H1 (cell line): ENCODE measurements at regions not wholly inside any gene's neighbourhood (a gene's known extent, or its start where the extent isn't known, plus 50 kb on each side); places are given as distances from the start of the nearest gene placed in this dataset.

Experiments used
- CTCF ChIP-seq, 3 experiments: IDR thresholded peaks; 1 replicate in 2 of 3; 2 replicates in 1 of 3; pipeline versions ENCODE4 v1.5.1 to v1.6.1; 2011; ENCODE audit warnings: low read length in 3 of 3, mild to moderate bottlenecking in 3 of 3, inconsistent platforms in 2 of 3, low read depth in 1 of 3, moderate library complexity in 1 of 3; ENCODE audit not compliant: insufficient read depth in 1 of 3; ENCODE audit errors: control extremely low read depth in 1 of 3
- EP300 ChIP-seq, 2 experiments: IDR thresholded peaks; 1 replicate in 1 of 2; 2 replicates in 1 of 2; pipeline ENCODE4 v1.6.1; 2011 to 2012; ENCODE audit warnings: low read depth in 2 of 2, low read length in 2 of 2, mild to moderate bottlenecking in 2 of 2, borderline replicate concordance in 1 of 2, inconsistent platforms in 1 of 2, moderate library complexity in 1 of 2
- GTF2F1 ChIP-seq: IDR thresholded peaks from 2 replicates; pipeline ENCODE4 v1.6.1; 2012; ENCODE audit warnings: low read depth, low read length, improper control_type of control experiment, borderline replicate concordance
- JUND ChIP-seq: IDR thresholded peaks from 2 replicates; pipeline ENCODE4 v1.6.1; 2011; ENCODE audit warnings: mild to moderate bottlenecking, improper control_type of control experiment, low read length
- POLR2AphosphoS5 ChIP-seq: IDR thresholded peaks from 2 replicates; pipeline ENCODE4 v1.6.1; 2011; ENCODE audit warnings: low read depth, low read length
- RFX5 ChIP-seq: IDR thresholded peaks from 2 replicates; pipeline ENCODE4 v1.6.1; 2011; ENCODE audit warnings: low read depth, low read length, improper control_type of control experiment, borderline replicate concordance
- SP1 ChIP-seq: IDR thresholded peaks from 2 replicates; pipeline ENCODE4 v1.6.1; 2011; ENCODE audit warnings: low read depth, low read length

GRCh38 chr10:3559527-3559926 is 225.5 kb downstream of the KLF6 start:
- TF ChIP-seq RFX5 (no peak), JUND (no peak), GTF2F1 (no peak), CTCF (IDR thresholded peaks at IDR 0.05; ENCODE audit: control extremely low read depth in 1 of 3, insufficient read depth in 1 of 3, low read depth in 1 of 3, low read length in 3 of 3) (no peak), POLR2AphosphoS5 (no peak), EP300 (IDR thresholded peaks at IDR 0.05; ENCODE audit: borderline replicate concordance in 1 of 2, low read depth in 2 of 2, low read length in 2 of 2) (no peak), SP1 (no peak)
